GM12873 (cell line): ENCODE measurements at regions not wholly inside any gene's neighbourhood (a gene's known extent, or its start where the extent isn't known, plus 50 kb on each side); places are given as distances from the start of the nearest gene placed in this dataset.

Experiments
- TF ChIP-seq, protein P1 (sequence below): IDR thresholded peaks from 2 replicates; pipeline ENCODE4 v1.5.1; 2012; ENCODE audit warnings: low read depth, mild to moderate bottlenecking, moderate library complexity, low read length, control low read depth; ENCODE audit not compliant: insufficient read depth; ENCODE audit errors: missing control alignments

DNA sequence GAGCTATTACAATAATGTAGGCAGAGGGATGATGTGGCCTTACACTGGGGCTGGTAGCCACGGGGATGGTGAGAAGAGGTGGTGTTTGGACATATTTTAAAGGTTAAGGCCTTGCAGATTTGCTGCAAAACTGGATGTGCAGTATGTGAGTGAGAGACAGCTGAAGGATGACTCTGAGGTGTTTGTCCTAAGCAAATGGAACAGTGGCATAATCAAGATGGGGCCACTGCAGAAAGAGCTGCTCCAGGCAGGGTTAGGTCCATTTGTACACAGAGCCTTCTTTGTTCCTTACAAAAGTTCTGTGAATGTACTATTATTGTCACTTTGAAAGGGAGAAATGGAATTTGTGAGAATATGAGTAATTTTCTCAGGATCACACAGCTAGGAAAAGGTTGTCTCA lies 220.4 kb upstream of the ZP4 start:
- TF ChIP-seq, protein P1, sequence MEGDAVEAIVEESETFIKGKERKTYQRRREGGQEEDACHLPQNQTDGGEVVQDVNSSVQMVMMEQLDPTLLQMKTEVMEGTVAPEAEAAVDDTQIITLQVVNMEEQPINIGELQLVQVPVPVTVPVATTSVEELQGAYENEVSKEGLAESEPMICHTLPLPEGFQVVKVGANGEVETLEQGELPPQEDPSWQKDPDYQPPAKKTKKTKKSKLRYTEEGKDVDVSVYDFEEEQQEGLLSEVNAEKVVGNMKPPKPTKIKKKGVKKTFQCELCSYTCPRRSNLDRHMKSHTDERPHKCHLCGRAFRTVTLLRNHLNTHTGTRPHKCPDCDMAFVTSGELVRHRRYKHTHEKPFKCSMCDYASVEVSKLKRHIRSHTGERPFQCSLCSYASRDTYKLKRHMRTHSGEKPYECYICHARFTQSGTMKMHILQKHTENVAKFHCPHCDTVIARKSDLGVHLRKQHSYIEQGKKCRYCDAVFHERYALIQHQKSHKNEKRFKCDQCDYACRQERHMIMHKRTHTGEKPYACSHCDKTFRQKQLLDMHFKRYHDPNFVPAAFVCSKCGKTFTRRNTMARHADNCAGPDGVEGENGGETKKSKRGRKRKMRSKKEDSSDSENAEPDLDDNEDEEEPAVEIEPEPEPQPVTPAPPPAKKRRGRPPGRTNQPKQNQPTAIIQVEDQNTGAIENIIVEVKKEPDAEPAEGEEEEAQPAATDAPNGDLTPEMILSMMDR = no peak

DNA sequence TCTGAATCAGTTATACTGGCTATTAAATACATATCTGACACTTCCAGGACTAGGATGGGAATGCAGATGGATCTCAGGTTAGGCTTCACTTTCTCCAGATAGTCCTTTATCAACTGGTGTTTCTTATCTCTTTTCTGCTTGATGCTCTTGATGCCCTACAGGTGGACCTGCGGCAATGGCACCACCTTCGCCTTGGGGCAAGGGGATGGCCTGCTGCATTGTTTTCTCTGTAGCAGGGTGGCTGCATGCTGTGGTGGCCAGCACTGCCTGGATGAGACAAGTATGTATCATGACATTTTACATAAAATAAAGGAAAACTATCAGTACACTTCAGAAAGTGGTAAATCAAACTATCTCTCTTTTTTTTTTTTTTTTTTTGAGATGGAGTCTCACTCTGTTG lies 217.7 kb upstream of the ZP4 start:
- TF ChIP-seq, protein P1 = no peak

- TF ChIP-seq, protein P1 = no peak
These were observed 216.6 kb upstream of the ZP4 start for GRCh38 chr1:238107322-238107721.

- TF ChIP-seq, protein P1 = no peak
These were observed 214.0 kb upstream of the ZP4 start for GRCh38 chr1:238104752-238105151.

DNA sequence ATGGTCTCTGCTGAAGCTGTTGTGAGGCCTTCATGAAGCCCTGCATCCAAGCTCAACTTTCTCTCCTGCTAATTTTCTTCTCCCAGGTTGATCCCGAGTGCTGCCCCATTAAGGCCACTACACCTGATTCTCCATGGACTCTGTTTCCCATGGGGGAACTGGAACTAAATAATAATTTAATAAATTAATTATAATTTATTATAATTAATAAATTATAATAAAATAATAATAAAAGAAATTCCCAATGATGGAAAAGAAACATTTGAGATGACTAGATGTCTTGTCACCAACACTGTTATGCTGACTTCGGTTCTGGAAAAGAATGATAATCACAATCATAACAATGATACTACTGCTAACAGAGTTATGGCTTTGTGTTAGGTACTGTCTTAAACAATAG lies 211.2 kb upstream of the ZP4 start:
- TF ChIP-seq, protein P1 = no peak

- TF ChIP-seq, protein P1 = no peak
These were observed 209.1 kb upstream of the ZP4 start for GRCh38 chr1:238099871-238100270.

DNA sequence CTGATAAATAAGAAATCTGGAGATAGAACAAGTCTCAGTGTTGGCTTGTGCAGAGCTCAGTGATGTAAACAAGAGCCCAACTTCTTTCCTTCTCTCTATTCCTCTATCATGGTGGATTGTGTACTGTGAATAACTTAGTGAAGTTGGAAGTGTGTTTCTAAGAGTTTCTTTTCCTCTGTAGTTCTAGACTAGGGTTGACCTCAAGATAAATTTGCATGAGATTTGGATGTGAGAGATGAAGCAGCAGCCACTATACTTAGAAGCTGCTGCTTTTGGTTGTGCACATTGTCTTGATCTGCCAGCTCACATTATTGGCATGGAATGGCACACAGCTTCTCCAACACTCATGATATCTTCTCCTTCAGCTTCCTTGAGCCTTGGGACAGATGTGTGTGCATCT lies 198.9 kb upstream of the ZP4 start:
- TF ChIP-seq, protein P1 = no peak
